A673 (cell line): ENCODE measurements at regions not wholly inside any gene's neighbourhood (a gene's known extent, or its start where the extent isn't known, plus 50 kb on each side); places are given as distances from the start of the nearest gene placed in this dataset.

Source experiments
- EZH2 ChIP-seq: fragments of 200-600 bp; sonication (generic); IDR thresholded peaks from 2 replicates; pipeline ENCODE4 v1.6.1; 2017; ENCODE audit warnings: borderline replicate concordance, low read depth, mild to moderate bottlenecking, mixed read lengths, antibody characterized with exemption, low read length; ENCODE audit not compliant: poor library complexity, severe bottlenecking
- TF ChIP-seq, protein P1 (sequence below): fragments of 300-800, 200-600 bp; sonication (generic); conservative IDR thresholded peaks from 2 replicates; pipeline ENCODE4 v1.5.1; 2017; ENCODE audit warnings: low read depth, mild to moderate bottlenecking, antibody characterized with exemption, low read length, moderate library complexity, mixed read lengths

- no peak for TF ChIP-seq EZH2
- TF ChIP-seq, protein P1, sequence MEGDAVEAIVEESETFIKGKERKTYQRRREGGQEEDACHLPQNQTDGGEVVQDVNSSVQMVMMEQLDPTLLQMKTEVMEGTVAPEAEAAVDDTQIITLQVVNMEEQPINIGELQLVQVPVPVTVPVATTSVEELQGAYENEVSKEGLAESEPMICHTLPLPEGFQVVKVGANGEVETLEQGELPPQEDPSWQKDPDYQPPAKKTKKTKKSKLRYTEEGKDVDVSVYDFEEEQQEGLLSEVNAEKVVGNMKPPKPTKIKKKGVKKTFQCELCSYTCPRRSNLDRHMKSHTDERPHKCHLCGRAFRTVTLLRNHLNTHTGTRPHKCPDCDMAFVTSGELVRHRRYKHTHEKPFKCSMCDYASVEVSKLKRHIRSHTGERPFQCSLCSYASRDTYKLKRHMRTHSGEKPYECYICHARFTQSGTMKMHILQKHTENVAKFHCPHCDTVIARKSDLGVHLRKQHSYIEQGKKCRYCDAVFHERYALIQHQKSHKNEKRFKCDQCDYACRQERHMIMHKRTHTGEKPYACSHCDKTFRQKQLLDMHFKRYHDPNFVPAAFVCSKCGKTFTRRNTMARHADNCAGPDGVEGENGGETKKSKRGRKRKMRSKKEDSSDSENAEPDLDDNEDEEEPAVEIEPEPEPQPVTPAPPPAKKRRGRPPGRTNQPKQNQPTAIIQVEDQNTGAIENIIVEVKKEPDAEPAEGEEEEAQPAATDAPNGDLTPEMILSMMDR: no peak
Observed at GRCh38 chr4:23594125-23594524, 295.7 kb downstream of the PPARGC1A start.
